CD4-positive, alpha-beta T cell treated with Interleukin-10 for 1 hour (primary cell): ENCODE measurements at regions not wholly inside any gene's neighbourhood (a gene's known extent, or its start where the extent isn't known, plus 50 kb on each side); places are given as distances from the start of the nearest gene placed in this dataset.
A peak's percentile ranks its signal among the peaks of the same experiment; 100 is the strongest.
"Not testable (repeated sequence)": the region's sequence is repeated elsewhere in the genome, so short reads cannot be mapped to it uniquely, and the experiment has no call there.

Source experiments
- DNase-seq: peaks from one replicate; pipeline ENCODE4 v3.0.0-alpha.2; 2020

- not testable (repeated sequence) for DNase-seq
Measured at GRCh38 chr7:66458991-66459390, 169.7 kb upstream of the KCTD7 start.

- not testable (repeated sequence) for DNase-seq
Measured at GRCh38 chr7:66459783-66460413, 168.8 kb upstream of the KCTD7 start.

- no peak for DNase-seq
Measured at GRCh38 chr7:66460921-66461361, 167.7 kb upstream of the KCTD7 start.

GRCh38 chr7:66461397-66461796 is 167.3 kb upstream of the KCTD7 start:
- DNase-seq: not testable (repeated sequence)

- not testable (repeated sequence) for DNase-seq
Measured at GRCh38 chr7:66462831-66463230, 165.8 kb upstream of the KCTD7 start.

GRCh38 chr7:66464059-66464458 is 164.6 kb upstream of the KCTD7 start:
- DNase-seq: no peak

- no peak for DNase-seq
Measured at GRCh38 chr7:66466081-66466600, 162.5 kb upstream of the KCTD7 start.

- no peak for DNase-seq
Measured at GRCh38 chr7:66467887-66468286, 160.8 kb upstream of the KCTD7 start.

- DNase-seq: not testable (repeated sequence)
Measured at GRCh38 chr7:66473064-66473463, 155.6 kb upstream of the KCTD7 start.

GRCh38 chr7:66474441-66474840 is 154.2 kb upstream of the KCTD7 start:
- no peak for DNase-seq

GRCh38 chr7:66476056-66476455 is 152.6 kb upstream of the KCTD7 start:
- DNase-seq: not testable (repeated sequence)

- not testable (repeated sequence) for DNase-seq
Measured at GRCh38 chr7:66477822-66478397, 150.8 kb upstream of the KCTD7 start.

- not testable (repeated sequence) for DNase-seq
Measured at GRCh38 chr7:66481229-66481628, 147.5 kb upstream of the KCTD7 start.

- DNase-seq: not testable (repeated sequence)
Measured at GRCh38 chr7:66489065-66489464, 139.6 kb upstream of the KCTD7 start.

- not testable (repeated sequence) for DNase-seq
Measured at GRCh38 chr7:66489741-66490140, 138.9 kb upstream of the KCTD7 start.

- not testable (repeated sequence) for DNase-seq
Measured at GRCh38 chr7:66490979-66491378, 137.7 kb upstream of the KCTD7 start.

GRCh38 chr7:66492405-66492804 is 136.3 kb upstream of the KCTD7 start:
- DNase-seq: not testable (repeated sequence)

GRCh38 chr7:66493235-66494205 is 135.2 kb upstream of the KCTD7 start:
- peak; percentile 97 for DNase-seq

GRCh38 chr7:66497346-66497745 is 131.3 kb upstream of the KCTD7 start:
- DNase-seq: no peak

- DNase-seq: no peak
Measured at GRCh38 chr7:66500087-66500486, 128.6 kb upstream of the KCTD7 start.

- DNase-seq: no peak
Measured at GRCh38 chr7:66502230-66503035, 126.2 kb upstream of the KCTD7 start.

GRCh38 chr7:66503036-66503370 is 125.7 kb upstream of the KCTD7 start:
- no peak for DNase-seq
